WERI-Rb-1 (cell line): ENCODE measurements at regions not wholly inside any gene's neighbourhood (a gene's known extent, or its start where the extent isn't known, plus 50 kb on each side); places are given as distances from the start of the nearest gene placed in this dataset.

Experiments used
- DNase-seq: peaks from one replicate; pipeline ENCODE4 v3.0.0-alpha.2; 2020
- H3K27ac ChIP-seq: fragments of 250-450 bp; sonication (Bioruptor Pico); 2 replicates; pipeline ENCODE4 v1.5.1; 2020; ENCODE audit warnings: mild to moderate bottlenecking, moderate library complexity
- H3K27me3 ChIP-seq: fragments of 250-450 bp; sonication (Bioruptor Pico); 2 replicates; pipeline ENCODE4 v1.5.1; 2021; ENCODE audit warnings: mild to moderate bottlenecking, low read depth, moderate library complexity; ENCODE audit not compliant: insufficient read depth, severe bottlenecking
- H3K36me3 ChIP-seq: fragments of 250-450 bp; sonication (Bioruptor Pico); 2 replicates; pipeline ENCODE4 v1.5.1; 2020; ENCODE audit warnings: mild to moderate bottlenecking, moderate library complexity
- H3K4me3 ChIP-seq: 2 replicates; pipeline ENCODE4 v1.5.1; 2011; ENCODE audit warnings: low read depth, mild to moderate bottlenecking, control low read depth, low read length
- H3K9me3 ChIP-seq: fragments of 250-450 bp; sonication (Bioruptor Pico); 2 replicates; pipeline ENCODE4 v1.5.1; 2021; ENCODE audit warnings: mild to moderate bottlenecking, moderate library complexity; ENCODE audit not compliant: severe bottlenecking
- CTCF ChIP-seq: IDR thresholded peaks from 2 replicates; pipeline ENCODE4 v1.5.1; 2011; ENCODE audit warnings: low read depth, mild to moderate bottlenecking, control low read depth, inconsistent platforms, low read length

GRCh38 chr7:22639396-22639795, 87.6 kb upstream of the IL6 start:
- H3K27me3 ChIP-seq, result no peaks in the 10 kb centered on the region
- no peak for TF ChIP-seq CTCF
- no peak overlapping the region for H3K4me3 ChIP-seq
- H3K36me3 ChIP-seq, result no peaks in the 10 kb centered on the region
- DNase-seq, result no peak
- no peak overlapping the region for H3K27ac ChIP-seq
- peaks cover 7% of the 10 kb centered on the region for H3K9me3 ChIP-seq

GRCh38 chr7:22635349-22635748, 91.7 kb upstream of the IL6 start:
- no peak for DNase-seq
- Histone ChIP-seq H3K27me3 (no peaks in the 10 kb centered on the region), H3K4me3 (no peak overlapping the region), H3K9me3 (no peaks in the 10 kb centered on the region), H3K36me3 (no peaks in the 10 kb centered on the region), H3K27ac (no peak overlapping the region)
- no peak for TF ChIP-seq CTCF

GRCh38 chr7:22633954-22634474, 93.0 kb upstream of the IL6 start:
- no peak for TF ChIP-seq CTCF
- no peak for DNase-seq
- Histone ChIP-seq H3K36me3 (no peaks in the 10 kb centered on the region), H3K9me3 (no peaks in the 10 kb centered on the region), H3K4me3 (no peak overlapping the region), H3K27ac (no peak overlapping the region), H3K27me3 (no peaks in the 10 kb centered on the region)

- Histone ChIP-seq H3K4me3 (no peak overlapping the region), H3K9me3 (no peaks in the 10 kb centered on the region), H3K36me3 (no peaks in the 10 kb centered on the region), H3K27me3 (no peaks in the 10 kb centered on the region), H3K27ac (no peak overlapping the region)
- TF ChIP-seq CTCF, result no peak
- no peak for DNase-seq
Observed at GRCh38 chr7:22633286-22633953, 93.6 kb upstream of the IL6 start.

- no peak for TF ChIP-seq CTCF
- DNase-seq, result no peak
- H3K9me3 ChIP-seq, result no peaks in the 10 kb centered on the region
- no peak overlapping the region for H3K27ac ChIP-seq
- no peaks in the 10 kb centered on the region for H3K27me3 ChIP-seq
- no peaks in the 10 kb centered on the region for H3K36me3 ChIP-seq
- H3K4me3 ChIP-seq, result no peak overlapping the region
Observed at GRCh38 chr7:22632674-22633073, 94.3 kb upstream of the IL6 start.

- H3K9me3 ChIP-seq, result no peaks in the 10 kb centered on the region
- no peaks in the 10 kb centered on the region for H3K36me3 ChIP-seq
- no peak overlapping the region for H3K4me3 ChIP-seq
- no peak overlapping the region for H3K27ac ChIP-seq
- no peaks in the 10 kb centered on the region for H3K27me3 ChIP-seq
- TF ChIP-seq CTCF, result no peak
- no peak for DNase-seq
Observed at GRCh38 chr7:22631730-22632129, 95.3 kb upstream of the IL6 start.
